B cell (primary cell): ENCODE measurements at regions not wholly inside any gene's neighbourhood (a gene's known extent, or its start where the extent isn't known, plus 50 kb on each side); places are given as distances from the start of the nearest gene placed in this dataset.

Source experiments
- CTCF ChIP-seq: fragments of 200-600 bp; IDR thresholded peaks from one replicate; pipeline ENCODE4 v1.8.0; 2022; ENCODE audit warnings: antibody characterized with exemption, mild to moderate bottlenecking
- EZH2 ChIP-seq: IDR thresholded peaks from 2 replicates; pipeline ENCODE4 v1.6.1; 2012; ENCODE audit warnings: borderline replicate concordance, low read depth, mild to moderate bottlenecking, moderate library complexity, low read length; ENCODE audit not compliant: insufficient read depth, poor library complexity, severe bottlenecking

DNA sequence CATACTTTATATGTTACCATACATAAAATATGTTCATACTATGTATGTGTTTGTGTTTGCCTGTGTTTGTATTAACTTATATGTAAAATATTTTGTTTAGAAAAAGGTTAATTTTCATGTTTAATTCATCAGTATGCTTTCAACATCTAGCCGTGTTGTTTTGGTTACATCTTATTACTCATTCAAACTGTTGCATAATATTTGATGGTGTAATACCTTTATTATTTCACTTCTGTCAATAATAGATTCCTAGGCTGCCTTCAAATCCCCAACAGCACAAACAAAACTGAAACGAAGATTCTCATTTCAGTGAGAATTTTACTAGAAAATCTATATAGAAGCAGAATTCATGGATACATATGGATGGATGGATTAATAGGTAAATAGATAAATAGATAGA is 462.3 kb upstream of the ADGRL3 start:
- no peak for TF ChIP-seq CTCF
- no peak for TF ChIP-seq EZH2
